A549 (cell line): ENCODE measurements at regions not wholly inside any gene's neighbourhood (a gene's known extent, or its start where the extent isn't known, plus 50 kb on each side); places are given as distances from the start of the nearest gene placed in this dataset.

Experiments used
- CHD2 ChIP-seq: fragments of 150-350 bp; IDR thresholded peaks from 2 replicates; pipeline ENCODE4 v1.6.1; 2014; ENCODE audit warnings: low read length; ENCODE audit not compliant: partially characterized antibody
- EP300 ChIP-seq, 2 experiments: fragments of >200 bp; sonication (Bioruptor Twin); formaldehyde crosslinking; IDR thresholded peaks; 2 replicates in 1 of 2; 3 replicates in 1 of 2; pipeline ENCODE4 v1.6.1; 2016 to 2017
- FOSL2 ChIP-seq, 2 experiments: fragments of 450-650 bp in 1 of 2; fragments of >200 bp in 1 of 2; sonication (Bioruptor Twin) in 1 of 2; formaldehyde crosslinking; IDR thresholded peaks; 2 replicates each; pipeline versions ENCODE4 v1.5.0 to v1.6.1; 2016 to 2020; ENCODE audit warnings: mild to moderate bottlenecking in 1 of 2, moderate library complexity in 1 of 2
- JUN ChIP-seq, 2 experiments: fragments of >200 bp; sonication (Bioruptor Twin); formaldehyde crosslinking; IDR thresholded peaks; 2 replicates in 1 of 2; 3 replicates in 1 of 2; pipeline ENCODE4 v1.6.1; 2016 to 2017
- MYC ChIP-seq: IDR thresholded peaks from 2 replicates; pipeline ENCODE4 v1.6.1; 2012; ENCODE audit warnings: mild to moderate bottlenecking, inconsistent platforms, low read length, improper control_type of control experiment, borderline replicate concordance
- PHF8 ChIP-seq: fragments of 200-600 bp; sonication (generic); IDR thresholded peaks from 2 replicates; pipeline ENCODE4 v1.6.1; 2016; ENCODE audit warnings: low read depth, mild to moderate bottlenecking, antibody characterized with exemption, moderate library complexity, borderline replicate concordance
- POLR2A ChIP-seq: IDR thresholded peaks from 2 replicates; pipeline ENCODE4 v1.6.1; 2012; ENCODE audit warnings: mild to moderate bottlenecking, low read length
- RAD21 ChIP-seq, 2 experiments: fragments of >200 bp in 1 of 2; sonication (Bioruptor Twin) in 1 of 2; formaldehyde crosslinking in 1 of 2; IDR thresholded peaks in 1 of 2; conservative IDR thresholded peaks in 1 of 2; 2 replicates in 1 of 2; 3 replicates in 1 of 2; pipeline ENCODE4 v1.6.1; 2012 to 2018; ENCODE audit warnings: inconsistent platforms in 1 of 2
- RFX5 ChIP-seq: fragments of 450-650 bp; IDR thresholded peaks from 2 replicates; pipeline ENCODE4 v1.7.1; 2014; ENCODE audit warnings: antibody characterized with exemption, mild to moderate bottlenecking, moderate library complexity
- SMC3 ChIP-seq: fragments of >200 bp; sonication (Bioruptor Twin); formaldehyde crosslinking; IDR thresholded peaks from 3 replicates; pipeline ENCODE4 v1.6.1; 2018; ENCODE audit warnings: inconsistent platforms
- TF ChIP-seq, protein P1 (sequence below): fragments of >200 bp; sonication (Bioruptor Twin); formaldehyde crosslinking; IDR thresholded peaks from 3 replicates; pipeline ENCODE4 v1.5.1; 2016

- TF ChIP-seq CHD2 (no peak), POLR2A (no peak), FOSL2 (IDR thresholded peaks at IDR 0.05) (no peak), FOSL2 (CRISPR knock-in tag; IDR thresholded peaks at IDR 0.05) (no peak), RAD21 (conservative IDR thresholded peaks at IDR 0.05 in 1 of 2, IDR thresholded peaks at IDR 0.05 in 1 of 2) (no peak), EP300 (IDR thresholded peaks at IDR 0.05) (no peak), MYC (no peak), JUN (IDR thresholded peaks at IDR 0.05) (no peak), RFX5 (no peak), PHF8 (no peak), SMC3 (no peak)
- TF ChIP-seq, protein P1, sequence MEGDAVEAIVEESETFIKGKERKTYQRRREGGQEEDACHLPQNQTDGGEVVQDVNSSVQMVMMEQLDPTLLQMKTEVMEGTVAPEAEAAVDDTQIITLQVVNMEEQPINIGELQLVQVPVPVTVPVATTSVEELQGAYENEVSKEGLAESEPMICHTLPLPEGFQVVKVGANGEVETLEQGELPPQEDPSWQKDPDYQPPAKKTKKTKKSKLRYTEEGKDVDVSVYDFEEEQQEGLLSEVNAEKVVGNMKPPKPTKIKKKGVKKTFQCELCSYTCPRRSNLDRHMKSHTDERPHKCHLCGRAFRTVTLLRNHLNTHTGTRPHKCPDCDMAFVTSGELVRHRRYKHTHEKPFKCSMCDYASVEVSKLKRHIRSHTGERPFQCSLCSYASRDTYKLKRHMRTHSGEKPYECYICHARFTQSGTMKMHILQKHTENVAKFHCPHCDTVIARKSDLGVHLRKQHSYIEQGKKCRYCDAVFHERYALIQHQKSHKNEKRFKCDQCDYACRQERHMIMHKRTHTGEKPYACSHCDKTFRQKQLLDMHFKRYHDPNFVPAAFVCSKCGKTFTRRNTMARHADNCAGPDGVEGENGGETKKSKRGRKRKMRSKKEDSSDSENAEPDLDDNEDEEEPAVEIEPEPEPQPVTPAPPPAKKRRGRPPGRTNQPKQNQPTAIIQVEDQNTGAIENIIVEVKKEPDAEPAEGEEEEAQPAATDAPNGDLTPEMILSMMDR, result no peak
Observed at GRCh38 chr5:13505326-13505725, 439.2 kb downstream of the DNAH5 start.
